ENCODE measurements at regions not wholly inside any gene's neighbourhood (a gene's known extent, or its start where the extent isn't known, plus 50 kb on each side); places are given as distances from the start of the nearest gene placed in this dataset.

DNA sequence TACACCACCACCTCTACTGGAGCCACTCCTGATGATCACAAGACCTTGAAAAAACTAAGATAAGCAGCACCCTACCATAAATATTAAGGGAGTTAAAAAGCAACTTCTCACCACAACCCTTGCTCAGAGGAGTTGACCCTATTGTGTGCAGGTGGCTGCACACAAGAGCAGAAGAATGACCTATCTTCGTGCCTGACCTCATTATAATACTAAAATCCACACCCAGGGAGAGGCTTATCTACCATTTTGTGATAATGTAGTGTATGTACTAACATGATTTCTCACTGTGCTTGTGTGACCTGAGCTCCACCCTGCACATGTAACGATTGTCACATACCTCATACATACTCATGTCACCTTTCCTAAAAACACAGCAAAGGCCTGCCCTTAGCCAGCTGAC lies 205.0 kb upstream of the MBL2 start:
- TF ChIP-seq, protein P1, sequence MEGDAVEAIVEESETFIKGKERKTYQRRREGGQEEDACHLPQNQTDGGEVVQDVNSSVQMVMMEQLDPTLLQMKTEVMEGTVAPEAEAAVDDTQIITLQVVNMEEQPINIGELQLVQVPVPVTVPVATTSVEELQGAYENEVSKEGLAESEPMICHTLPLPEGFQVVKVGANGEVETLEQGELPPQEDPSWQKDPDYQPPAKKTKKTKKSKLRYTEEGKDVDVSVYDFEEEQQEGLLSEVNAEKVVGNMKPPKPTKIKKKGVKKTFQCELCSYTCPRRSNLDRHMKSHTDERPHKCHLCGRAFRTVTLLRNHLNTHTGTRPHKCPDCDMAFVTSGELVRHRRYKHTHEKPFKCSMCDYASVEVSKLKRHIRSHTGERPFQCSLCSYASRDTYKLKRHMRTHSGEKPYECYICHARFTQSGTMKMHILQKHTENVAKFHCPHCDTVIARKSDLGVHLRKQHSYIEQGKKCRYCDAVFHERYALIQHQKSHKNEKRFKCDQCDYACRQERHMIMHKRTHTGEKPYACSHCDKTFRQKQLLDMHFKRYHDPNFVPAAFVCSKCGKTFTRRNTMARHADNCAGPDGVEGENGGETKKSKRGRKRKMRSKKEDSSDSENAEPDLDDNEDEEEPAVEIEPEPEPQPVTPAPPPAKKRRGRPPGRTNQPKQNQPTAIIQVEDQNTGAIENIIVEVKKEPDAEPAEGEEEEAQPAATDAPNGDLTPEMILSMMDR (IDR thresholded peaks at IDR 0.05; ENCODE audit: borderline replicate concordance, insufficient read depth, low read depth, low read length), result no peak
- no peak overlapping the region for H3K4me3 ChIP-seq (ENCODE audit: low read depth, low read length)

DNA sequence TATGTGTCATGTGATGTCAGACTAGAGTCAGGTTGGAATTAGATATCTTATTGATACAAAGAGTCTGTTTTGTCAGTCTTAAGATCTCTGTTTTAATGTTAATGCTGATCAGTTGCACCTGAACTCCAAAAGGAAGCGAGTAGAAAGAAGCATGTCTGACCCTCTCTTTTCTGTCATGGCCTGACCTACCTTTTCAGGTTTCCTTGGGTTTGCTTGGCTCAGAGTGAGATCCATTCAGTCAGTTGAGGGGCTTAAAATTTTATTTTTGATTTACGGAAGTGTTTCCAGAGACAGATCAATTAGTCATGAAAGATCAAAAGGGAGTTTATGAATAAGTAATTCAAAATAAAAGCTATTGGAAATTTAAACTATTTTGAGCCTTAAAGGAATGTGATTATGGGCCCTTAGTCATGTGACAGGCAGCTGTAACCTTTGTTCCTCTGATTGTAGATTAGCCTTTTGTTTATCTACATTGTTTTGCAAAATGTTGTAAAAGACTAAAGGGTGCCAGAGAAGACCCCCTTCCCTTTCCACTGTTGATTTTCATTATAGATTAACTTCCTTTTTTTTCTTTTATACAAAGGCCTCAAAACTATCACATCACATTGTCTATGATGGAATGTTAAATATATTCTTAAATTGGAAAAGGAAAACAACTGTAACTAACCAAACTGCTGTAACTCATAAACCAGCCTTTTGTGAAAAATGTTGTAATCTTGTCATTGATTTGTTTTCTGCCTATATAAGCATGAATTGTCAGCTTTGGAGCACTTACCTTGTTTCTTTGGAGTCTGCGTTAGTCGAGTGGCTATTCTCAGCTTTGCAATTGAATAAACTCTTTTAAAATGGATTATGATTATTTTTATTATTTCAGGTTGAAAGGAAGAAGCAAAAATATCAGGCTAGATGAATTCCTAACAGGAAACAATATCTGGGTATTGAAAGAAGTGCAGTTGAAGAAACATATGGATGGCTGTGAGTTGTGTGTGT lies 195.5 kb upstream of the MBL2 start:
- H3K4me3 ChIP-seq (ENCODE audit: low read depth, low read length), result no peak overlapping the region
- TF ChIP-seq, protein P1 (IDR thresholded peaks at IDR 0.05; ENCODE audit: borderline replicate concordance, insufficient read depth, low read depth, low read length), result no peak

DNA sequence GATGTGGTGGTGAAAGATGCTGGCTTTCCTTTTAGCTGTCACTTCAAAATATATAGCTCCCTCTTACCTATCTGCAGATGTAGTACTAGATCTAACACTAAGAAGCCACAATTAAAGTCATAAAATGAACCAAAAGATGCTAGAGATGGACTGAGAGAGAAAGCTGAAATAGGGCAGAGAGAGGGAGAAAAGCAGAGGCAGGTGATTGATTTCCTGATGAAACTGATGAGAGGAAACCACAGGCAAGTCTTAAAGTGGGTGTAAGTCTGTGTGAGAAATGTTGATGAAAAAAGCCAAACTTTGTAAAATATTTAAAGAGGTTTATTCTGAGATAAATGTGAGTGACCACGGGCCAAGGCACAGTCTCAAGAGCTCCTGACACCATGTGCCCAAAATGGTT lies 194.3 kb upstream of the MBL2 start:
- no peak overlapping the region for H3K4me3 ChIP-seq (ENCODE audit: low read depth, low read length)
- TF ChIP-seq, protein P1 (IDR thresholded peaks at IDR 0.05; ENCODE audit: borderline replicate concordance, insufficient read depth, low read depth, low read length), result no peak

DNA sequence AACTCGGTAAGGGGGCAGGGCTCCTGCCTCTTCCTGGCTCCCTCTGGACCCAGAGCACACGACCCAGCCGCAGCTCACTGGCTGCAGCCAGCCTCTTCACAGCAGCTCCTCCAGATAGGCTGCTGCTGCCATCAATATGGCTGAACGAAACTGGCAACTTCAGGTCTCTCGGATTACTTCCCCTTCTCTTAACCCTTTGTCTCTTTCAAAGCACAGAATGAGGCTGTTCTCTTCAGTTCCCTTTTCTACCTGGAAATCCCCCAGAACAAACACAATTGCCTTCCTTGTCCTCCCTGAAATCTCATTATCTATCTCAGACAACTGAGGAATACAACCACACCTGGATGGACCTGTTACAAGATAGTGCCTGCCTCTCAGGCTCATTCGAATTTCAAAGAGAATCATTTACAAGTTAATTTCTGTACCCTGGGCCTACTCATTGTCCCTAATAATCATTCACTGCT lies 193.4 kb upstream of the MBL2 start:
- TF ChIP-seq, protein P1 (IDR thresholded peaks at IDR 0.05; ENCODE audit: borderline replicate concordance, insufficient read depth, low read depth, low read length), result no peak

DNA sequence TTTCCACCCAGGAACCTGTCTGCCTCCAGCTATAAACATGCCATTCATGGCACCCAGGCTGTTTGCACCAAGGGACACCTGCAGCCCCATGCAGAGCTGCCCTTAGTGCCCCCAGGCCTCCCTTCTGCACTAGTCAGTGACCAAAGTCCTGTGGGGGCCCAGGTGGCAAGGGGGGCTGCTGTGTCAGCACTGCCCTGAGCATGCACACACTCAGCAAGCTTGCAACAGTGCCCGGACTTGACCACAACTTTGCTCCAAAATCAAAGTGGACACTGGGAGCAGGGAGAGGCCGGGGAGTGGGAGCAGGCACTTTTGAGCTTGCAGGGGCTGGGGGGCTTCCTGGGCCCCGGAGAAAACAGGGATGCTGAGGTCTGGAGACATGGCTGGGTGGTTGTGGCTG lies 192.9 kb upstream of the MBL2 start:
- H3K4me3 ChIP-seq (ENCODE audit: low read depth, low read length), result no peak overlapping the region
- TF ChIP-seq, protein P1 (IDR thresholded peaks at IDR 0.05; ENCODE audit: borderline replicate concordance, insufficient read depth, low read depth, low read length), result no peak

More for the DNA sequence above, 193.4 kb upstream of the MBL2 start:
- no peak overlapping the region for H3K4me3 ChIP-seq (ENCODE audit: low read depth, low read length)

DNA sequence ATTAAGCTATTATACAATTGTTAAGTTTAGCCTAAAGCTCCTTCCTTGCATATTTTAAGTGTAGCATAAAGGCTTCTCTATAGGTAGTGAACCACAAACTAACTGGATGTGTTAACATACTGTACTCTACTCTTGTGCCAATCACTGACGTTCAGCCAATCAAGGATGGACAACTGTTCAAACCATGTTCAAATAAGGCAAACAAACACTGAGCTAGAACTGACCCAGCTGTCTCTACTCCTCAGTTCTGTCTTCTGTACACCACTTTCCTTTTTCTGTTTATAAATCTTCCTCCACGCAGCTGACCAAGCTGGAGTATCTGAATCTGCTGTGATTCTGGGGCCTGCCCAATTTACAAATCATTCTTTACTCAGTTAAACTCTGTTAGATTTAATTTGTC lies 188.7 kb upstream of the MBL2 start:
- TF ChIP-seq, protein P1 (IDR thresholded peaks at IDR 0.05; ENCODE audit: borderline replicate concordance, insufficient read depth, low read depth, low read length), result no peak
- H3K4me3 ChIP-seq (ENCODE audit: low read depth, low read length), result no peak overlapping the region

DNA sequence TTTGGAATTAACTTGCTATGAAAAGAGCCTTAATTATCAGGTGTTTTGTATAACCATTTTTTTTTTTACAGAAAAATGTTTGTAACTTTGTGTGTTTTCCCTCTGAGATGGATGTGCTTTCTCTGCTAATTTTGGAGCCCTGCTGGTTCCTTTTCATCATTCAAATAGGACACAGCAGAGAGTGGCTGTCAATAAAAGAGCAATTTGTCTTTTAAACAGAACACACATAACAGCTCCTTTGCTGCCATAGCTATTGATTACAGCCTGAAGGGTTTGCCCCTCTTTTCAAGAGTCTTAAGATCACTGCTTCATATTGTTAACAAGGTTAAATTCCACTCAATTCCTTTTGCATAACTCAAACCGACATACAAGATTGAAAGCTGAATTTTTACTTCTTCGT lies 187.2 kb upstream of the MBL2 start:
- H3K4me3 ChIP-seq (ENCODE audit: low read depth, low read length), result no peak overlapping the region
- TF ChIP-seq, protein P1 (IDR thresholded peaks at IDR 0.05; ENCODE audit: borderline replicate concordance, insufficient read depth, low read depth, low read length), result no peak
